HL-60 (cell line): ENCODE measurements at regions not wholly inside any gene's neighbourhood (a gene's known extent, or its start where the extent isn't known, plus 50 kb on each side); places are given as distances from the start of the nearest gene placed in this dataset.

Source experiments
- DNase-seq, 2 experiments: peaks; one replicate each; pipeline ENCODE4 v3.0.0-alpha.2; 2010 to 2020; ENCODE audit warnings: low read depth in 1 of 2, low spot score in 1 of 2
- H3K27ac ChIP-seq: fragments of 250-450 bp; sonication (Bioruptor Pico); replicated peaks from 2 replicates; pipeline ENCODE4 v1.5.1; 2020; ENCODE audit warnings: mild to moderate bottlenecking, moderate library complexity
- H3K27me3 ChIP-seq: fragments of 250-450 bp; sonication (Bioruptor Pico); 2 replicates; pipeline ENCODE4 v1.5.1; 2021; ENCODE audit warnings: mild to moderate bottlenecking, moderate library complexity; ENCODE audit not compliant: insufficient read depth, poor library complexity, severe bottlenecking
- H3K4me3 ChIP-seq: replicated peaks from 2 replicates; pipeline ENCODE4 v1.5.1; 2011; ENCODE audit warnings: mild to moderate bottlenecking, control low read depth, low read length; ENCODE audit not compliant: insufficient read depth
- CTCF ChIP-seq: IDR thresholded peaks from one replicate; pipeline ENCODE4 v1.5.1; 2011; ENCODE audit warnings: low read length, control low read depth, inconsistent platforms; ENCODE audit not compliant: insufficient read depth
- GABPA ChIP-seq: IDR thresholded peaks from 2 replicates; pipeline ENCODE4 v1.6.1; 2012; ENCODE audit warnings: low read depth
- POLR2AphosphoS5 ChIP-seq: IDR thresholded peaks from 2 replicates; pipeline ENCODE4 v1.6.1; 2012; ENCODE audit warnings: low read depth
- REST ChIP-seq: IDR thresholded peaks from 2 replicates; pipeline ENCODE4 v1.6.1; 2012; ENCODE audit warnings: low read depth; ENCODE audit not compliant: insufficient replicate concordance
- SPI1 ChIP-seq: IDR thresholded peaks from 2 replicates; pipeline ENCODE4 v1.6.1; 2012; ENCODE audit warnings: low read depth, mild to moderate bottlenecking, borderline replicate concordance

DNA sequence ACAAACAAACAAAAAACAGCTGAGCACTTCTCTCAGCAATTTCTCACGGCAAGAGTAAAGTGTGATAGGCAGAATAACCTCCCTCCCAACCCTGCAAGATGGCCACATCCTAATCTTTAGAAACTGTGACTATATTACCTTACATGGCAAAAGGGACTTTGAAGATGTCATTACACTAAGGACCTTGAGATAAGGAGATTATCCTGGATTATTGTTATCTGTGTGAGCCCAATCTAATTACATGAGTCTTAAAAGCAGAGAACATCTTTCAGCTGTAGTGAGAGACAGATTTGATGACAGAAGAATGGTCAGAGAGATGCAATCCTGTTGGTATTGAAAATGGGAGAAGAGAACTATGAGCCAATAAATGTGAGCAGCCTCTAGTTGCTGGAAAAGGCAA is 347.9 kb downstream of the CDH9 start:
- Histone ChIP-seq H3K27me3 (no peaks in the 10 kb centered on the region), H3K4me3 (no peak overlapping the region), H3K27ac (no peak overlapping the region)
- TF ChIP-seq GABPA, result no peak
- no peak for TF ChIP-seq CTCF
- no peak for TF ChIP-seq POLR2AphosphoS5
- no peak for TF ChIP-seq SPI1
- TF ChIP-seq REST, result no peak
- DNase-seq, result no peak

- Histone ChIP-seq H3K4me3 (no peak overlapping the region), H3K27me3 (no peaks in the 10 kb centered on the region), H3K27ac (no peak overlapping the region)
- no peak for DNase-seq
- TF ChIP-seq POLR2AphosphoS5 (no peak), CTCF (no peak), REST (no peak), SPI1 (no peak), GABPA (no peak)
Observed at GRCh38 chr5:26681861-26682260, 356.5 kb downstream of the CDH9 start.

DNA sequence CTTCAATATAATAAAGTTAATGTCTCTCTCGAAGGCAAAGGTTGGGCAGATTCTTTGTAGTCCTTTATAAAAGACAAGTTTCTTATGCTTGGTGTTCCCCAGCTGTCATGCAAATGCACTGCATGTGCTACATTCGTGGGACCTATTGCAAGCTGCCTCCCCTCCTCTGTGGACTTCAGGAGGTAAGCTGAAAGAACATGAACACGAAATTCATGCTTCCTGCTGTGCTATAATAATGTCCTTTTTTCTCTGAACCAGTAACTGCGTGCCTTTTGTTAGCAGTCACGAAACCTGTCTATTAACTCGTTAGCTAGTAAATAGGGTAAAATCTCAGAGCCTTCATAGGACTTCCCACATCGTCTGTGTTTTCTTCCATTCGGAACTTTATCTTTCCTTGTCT is 363.5 kb downstream of the CDH9 start:
- DNase-seq, result no peak
- no peak for TF ChIP-seq POLR2AphosphoS5
- TF ChIP-seq SPI1, result no peak
- no peak for TF ChIP-seq REST
- TF ChIP-seq GABPA, result no peak
- no peak for TF ChIP-seq CTCF
- Histone ChIP-seq H3K27me3 (no peaks in the 10 kb centered on the region), H3K27ac (no peak overlapping the region), H3K4me3 (no peak overlapping the region)
